Astrocyte (in vitro differentiated cells and primary cell): ENCODE measurements at regions not wholly inside any gene's neighbourhood (a gene's known extent, or its start where the extent isn't known, plus 50 kb on each side); places are given as distances from the start of the nearest gene placed in this dataset.

ENCODE experiments used
- DNase-seq: peaks from one replicate; pipeline ENCODE4 v3.0.0-alpha.2; 2010; ENCODE audit warnings: low read depth
- FAIRE-seq: peaks from 2 replicates; lab custom pipeline; 2011; peaks lifted over from hg19 to GRCh38; lab: Jason Lieb, UNC
- H2AFZ ChIP-seq: 2 replicates; pipeline ENCODE4 v1.6.0; 2012; ENCODE audit warnings: low read depth, low read length, inconsistent platforms
- H3K27ac ChIP-seq: 2 replicates; pipeline ENCODE4 v1.5.1; 2011; ENCODE audit warnings: low read depth, low read length, inconsistent platforms
- H3K27me3 ChIP-seq: 2 replicates; pipeline ENCODE4 v1.6.0; 2011; ENCODE audit warnings: low read length, inconsistent platforms; ENCODE audit not compliant: insufficient read depth
- H3K36me3 ChIP-seq: 2 replicates; pipeline ENCODE4 v1.5.1; 2011; ENCODE audit warnings: low read length, inconsistent platforms; ENCODE audit not compliant: insufficient read depth
- H3K4me1 ChIP-seq: 2 replicates; pipeline ENCODE4 v1.5.1; 2011; ENCODE audit warnings: low read length, inconsistent platforms; ENCODE audit not compliant: insufficient read depth
- H3K4me2 ChIP-seq: 2 replicates; pipeline ENCODE4 v1.6.0; 2012; ENCODE audit warnings: low read length, inconsistent platforms
- H3K4me3 ChIP-seq: 2 replicates; pipeline ENCODE4 v1.5.1; 2011; ENCODE audit warnings: low read depth, mild to moderate bottlenecking, low read length, inconsistent platforms; ENCODE audit not compliant: insufficient read depth
- H3K79me2 ChIP-seq: 2 replicates; pipeline ENCODE4 v1.6.0; 2012; ENCODE audit warnings: mild to moderate bottlenecking, low read length, inconsistent platforms; ENCODE audit not compliant: insufficient read depth
- H3K9ac ChIP-seq: 2 replicates; pipeline ENCODE4 v1.6.0; 2012; ENCODE audit warnings: mild to moderate bottlenecking, low read length, inconsistent platforms
- H3K9me3 ChIP-seq: 2 replicates; pipeline ENCODE4 v1.5.1; 2012; ENCODE audit warnings: low read depth, mild to moderate bottlenecking, low read length, inconsistent platforms; ENCODE audit not compliant: insufficient read depth
- H4K20me1 ChIP-seq: 2 replicates; pipeline ENCODE4 v1.6.0; 2012; ENCODE audit warnings: low read length, inconsistent platforms; ENCODE audit not compliant: insufficient read depth
- H3K27ac Mint-ChIP-seq: one replicate; pipeline ENCODE4 v1.8.0; 2021; ENCODE audit warnings: mild to moderate bottlenecking, mixed read lengths; ENCODE audit not compliant: unreplicated experiment
- H3K27me3 Mint-ChIP-seq: one replicate; pipeline ENCODE4 v1.8.0; 2021; ENCODE audit warnings: low read depth, mixed read lengths; ENCODE audit not compliant: unreplicated experiment
- H3K36me3 Mint-ChIP-seq: one replicate; pipeline ENCODE4 v1.8.0; 2021; ENCODE audit warnings: low read depth, mixed read lengths; ENCODE audit not compliant: unreplicated experiment
- H3K4me1 Mint-ChIP-seq: one replicate; pipeline ENCODE4 v1.8.0; 2021; ENCODE audit warnings: low read depth, mixed read lengths; ENCODE audit not compliant: unreplicated experiment
- H3K4me3 Mint-ChIP-seq: one replicate; pipeline ENCODE4 v1.8.0; 2021; ENCODE audit warnings: mild to moderate bottlenecking, moderate library complexity, mixed read lengths; ENCODE audit not compliant: unreplicated experiment
- H3K9me3 Mint-ChIP-seq: one replicate; pipeline ENCODE4 v1.8.0; 2021; ENCODE audit warnings: mild to moderate bottlenecking, mixed read lengths; ENCODE audit not compliant: unreplicated experiment
- EZH2 ChIP-seq: IDR thresholded peaks from 2 replicates; pipeline ENCODE4 v1.6.1; 2012; ENCODE audit warnings: mild to moderate bottlenecking, low read length, inconsistent platforms; ENCODE audit not compliant: insufficient read depth
- TF ChIP-seq, protein P1 (sequence below): IDR thresholded peaks from 2 replicates; pipeline ENCODE4 v1.5.1; 2011; ENCODE audit warnings: low read depth, mild to moderate bottlenecking, inconsistent platforms, low read length, moderate library complexity; ENCODE audit not compliant: insufficient read depth

DNA sequence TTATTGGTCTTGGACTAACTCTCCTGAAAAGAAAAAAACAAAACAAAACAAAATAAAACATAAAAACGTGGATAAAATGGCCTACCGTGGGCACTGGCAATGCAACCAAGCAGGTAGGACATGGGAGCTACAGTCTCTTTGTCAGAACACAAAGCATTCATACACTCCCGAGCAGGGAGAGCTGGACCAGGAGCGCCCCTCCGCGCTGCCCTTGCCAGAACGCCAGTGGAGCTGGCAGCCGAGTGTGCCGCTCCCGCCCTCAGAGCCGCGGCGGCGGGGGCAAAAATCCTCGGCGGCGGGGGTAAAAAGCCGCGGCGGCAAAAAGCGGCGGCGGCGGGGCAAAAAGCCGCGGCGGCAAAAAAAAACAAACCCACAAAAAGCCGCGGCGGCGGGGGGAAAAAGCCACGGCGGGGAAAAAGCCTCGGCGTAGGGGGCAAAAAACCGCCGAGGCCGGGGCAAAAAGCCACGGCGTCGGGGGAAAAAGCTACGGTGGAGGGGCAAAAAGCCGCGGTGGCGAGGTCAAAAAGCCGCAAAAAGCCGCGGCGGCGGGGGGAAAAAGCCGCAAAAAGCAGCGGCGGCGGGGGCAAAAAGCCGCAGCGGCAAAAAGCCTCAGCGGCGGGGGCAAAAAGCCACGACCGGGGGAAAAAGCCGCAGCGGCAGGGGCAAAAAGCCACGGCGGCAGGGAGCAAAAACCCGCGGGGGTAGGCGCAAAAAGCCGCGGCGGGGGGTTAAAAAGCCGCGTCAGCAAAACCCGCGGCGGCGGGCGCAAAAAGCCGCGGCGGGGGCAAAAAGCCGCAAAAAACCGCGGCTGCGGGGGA, 418.1 kb downstream of the ZNF716 start:
- DNase-seq (no peak), FAIRE-seq (no peak)
- peak overlapping the region; percentile 11 for H3K4me2 ChIP-seq
- H3K79me2 ChIP-seq: no peaks in the 10 kb centered on the region
- no peaks in the 10 kb centered on the region for H3K9me3 ChIP-seq
- Mint-ChIP-seq H3K27me3 (no peaks in the 10 kb centered on the region), H3K9me3 (peaks cover 3% of the 10 kb centered on the region), H3K27ac (no peak overlapping the region), H3K4me1 (no peaks in the 10 kb centered on the region), H3K36me3 (no peaks in the 10 kb centered on the region), H3K4me3 (no peak overlapping the region)
- no peak overlapping the region for H3K4me3 ChIP-seq
- H3K9ac ChIP-seq: no peak overlapping the region
- H3K27ac ChIP-seq: no peak overlapping the region
- H2AFZ ChIP-seq: no peak overlapping the region
- H4K20me1 ChIP-seq: no peaks in the 10 kb centered on the region
- no peaks in the 10 kb centered on the region for H3K4me1 ChIP-seq
- no peak for TF ChIP-seq EZH2
- TF ChIP-seq, protein P1, sequence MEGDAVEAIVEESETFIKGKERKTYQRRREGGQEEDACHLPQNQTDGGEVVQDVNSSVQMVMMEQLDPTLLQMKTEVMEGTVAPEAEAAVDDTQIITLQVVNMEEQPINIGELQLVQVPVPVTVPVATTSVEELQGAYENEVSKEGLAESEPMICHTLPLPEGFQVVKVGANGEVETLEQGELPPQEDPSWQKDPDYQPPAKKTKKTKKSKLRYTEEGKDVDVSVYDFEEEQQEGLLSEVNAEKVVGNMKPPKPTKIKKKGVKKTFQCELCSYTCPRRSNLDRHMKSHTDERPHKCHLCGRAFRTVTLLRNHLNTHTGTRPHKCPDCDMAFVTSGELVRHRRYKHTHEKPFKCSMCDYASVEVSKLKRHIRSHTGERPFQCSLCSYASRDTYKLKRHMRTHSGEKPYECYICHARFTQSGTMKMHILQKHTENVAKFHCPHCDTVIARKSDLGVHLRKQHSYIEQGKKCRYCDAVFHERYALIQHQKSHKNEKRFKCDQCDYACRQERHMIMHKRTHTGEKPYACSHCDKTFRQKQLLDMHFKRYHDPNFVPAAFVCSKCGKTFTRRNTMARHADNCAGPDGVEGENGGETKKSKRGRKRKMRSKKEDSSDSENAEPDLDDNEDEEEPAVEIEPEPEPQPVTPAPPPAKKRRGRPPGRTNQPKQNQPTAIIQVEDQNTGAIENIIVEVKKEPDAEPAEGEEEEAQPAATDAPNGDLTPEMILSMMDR: no peak
- no peaks in the 10 kb centered on the region for H3K36me3 ChIP-seq
- H3K27me3 ChIP-seq: peaks cover 5% of the 10 kb centered on the region

DNA sequence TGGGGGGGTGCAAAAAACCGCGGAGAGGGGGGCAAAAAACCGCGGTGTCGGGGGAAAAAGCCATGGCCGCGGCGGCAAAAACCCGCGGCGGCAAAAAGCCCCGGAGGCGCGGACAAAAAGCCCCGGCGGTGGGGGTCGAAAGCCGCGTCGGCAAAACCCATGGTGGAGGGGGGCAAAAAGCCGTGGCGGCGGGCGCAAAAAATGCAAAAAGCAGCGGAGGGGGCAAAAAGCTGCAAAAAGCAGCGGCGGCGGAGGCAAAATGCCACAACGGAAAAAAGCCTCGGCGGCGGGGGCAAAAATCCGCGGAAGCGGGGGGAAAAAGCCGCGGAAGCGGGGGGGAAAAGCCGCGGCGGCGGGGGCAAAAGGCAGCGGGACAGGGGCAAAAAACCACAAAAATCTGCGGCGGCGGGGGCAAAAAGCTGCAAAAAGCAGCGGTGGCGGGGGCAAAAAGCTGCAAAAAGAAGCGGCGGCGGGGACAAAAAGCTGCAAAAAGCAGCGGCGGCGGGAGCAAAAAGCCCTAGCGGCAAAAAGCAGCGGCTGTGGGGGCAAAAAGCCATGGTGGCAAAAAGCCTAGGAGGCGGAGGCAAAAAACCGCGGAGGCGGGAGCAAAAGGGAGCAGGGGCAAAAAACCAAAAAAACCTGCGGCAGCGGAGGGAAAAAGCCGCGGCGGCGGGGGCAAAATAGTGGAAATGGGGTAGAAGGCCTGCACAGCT, 418.9 kb downstream of the ZNF716 start:
- Histone ChIP-seq H2AFZ (no peak overlapping the region), H3K27ac (no peak overlapping the region), H3K36me3 (no peaks in the 10 kb centered on the region), H3K4me3 (no peak overlapping the region), H3K4me2 (no peak overlapping the region), H3K9ac (no peak overlapping the region), H4K20me1 (no peaks in the 10 kb centered on the region), H3K9me3 (no peaks in the 10 kb centered on the region), H3K27me3 (peaks cover 5% of the 10 kb centered on the region), H3K4me1 (no peaks in the 10 kb centered on the region), H3K79me2 (no peaks in the 10 kb centered on the region)
- no peak overlapping the region for H3K4me3 Mint-ChIP-seq
- no peak for TF ChIP-seq EZH2
- TF ChIP-seq, protein P1: no peak
- no peak for FAIRE-seq
- no peak overlapping the region for H3K27ac Mint-ChIP-seq
- no peaks in the 10 kb centered on the region for H3K36me3 Mint-ChIP-seq
- peaks cover 3% of the 10 kb centered on the region for H3K9me3 Mint-ChIP-seq
- H3K4me1 Mint-ChIP-seq: no peaks in the 10 kb centered on the region
- no peak for DNase-seq
- H3K27me3 Mint-ChIP-seq: no peaks in the 10 kb centered on the region
